ENCODE measurements at regions not wholly inside any gene's neighbourhood (a gene's known extent, or its start where the extent isn't known, plus 50 kb on each side); places are given as distances from the start of the nearest gene placed in this dataset.
"Not testable (repeated sequence)": the region's sequence is repeated elsewhere in the genome, so short reads cannot be mapped to it uniquely, and the experiment has no call there.

- no peak for DNase-seq (ENCODE audit: low read depth)
Measured at GRCh38 chr2:13597176-13597575, 880.4 kb downstream of the TRIB2 start.

GRCh38 chr2:13601506-13601905 lies 884.8 kb downstream of the TRIB2 start:
- DNase-seq (ENCODE audit: low read depth) = no peak

- DNase-seq (ENCODE audit: low read depth) = no peak
Measured at GRCh38 chr2:13604951-13605661, 888.4 kb downstream of the TRIB2 start.

- DNase-seq (ENCODE audit: low read depth) = no peak
Measured at GRCh38 chr2:13607139-13607538, 890.4 kb downstream of the TRIB2 start.

GRCh38 chr2:13611939-13612338 lies 895.2 kb downstream of the TRIB2 start:
- no peak for DNase-seq (ENCODE audit: low read depth)

GRCh38 chr2:13616059-13616458 lies 899.3 kb downstream of the TRIB2 start:
- DNase-seq (ENCODE audit: low read depth) = no peak

GRCh38 chr2:13616616-13617015 lies 899.9 kb downstream of the TRIB2 start:
- no peak for DNase-seq (ENCODE audit: low read depth)

- DNase-seq (ENCODE audit: low read depth) = no peak
Measured at GRCh38 chr2:13628122-13628521, 911.4 kb downstream of the TRIB2 start.

- DNase-seq (ENCODE audit: low read depth) = peak; percentile 41
Measured at GRCh38 chr2:13638181-13638580, 921.4 kb downstream of the TRIB2 start.

GRCh38 chr2:13649918-13650317 lies 933.2 kb downstream of the TRIB2 start:
- no peak for DNase-seq (ENCODE audit: low read depth)

- DNase-seq (ENCODE audit: low read depth) = no peak
Measured at GRCh38 chr2:13650586-13651180, 933.9 kb downstream of the TRIB2 start.

- no peak for DNase-seq (ENCODE audit: low read depth)
Measured at GRCh38 chr2:13651684-13652131, 935.0 kb downstream of the TRIB2 start.

- DNase-seq (ENCODE audit: low read depth) = peak; percentile 49
Measured at GRCh38 chr2:13652531-13653313, 936.0 kb downstream of the TRIB2 start.

- DNase-seq (ENCODE audit: low read depth) = peak; percentile 6
Measured at GRCh38 chr2:13654416-13654815, 937.7 kb downstream of the TRIB2 start.

- DNase-seq (ENCODE audit: low read depth) = no peak
Measured at GRCh38 chr2:13660231-13660630, 943.5 kb downstream of the TRIB2 start.

- DNase-seq (ENCODE audit: low read depth) = no peak
Measured at GRCh38 chr2:13662055-13662454, 945.3 kb downstream of the TRIB2 start.

GRCh38 chr2:13666582-13667414 lies 950.1 kb downstream of the TRIB2 start:
- DNase-seq (ENCODE audit: low read depth) = no peak

GRCh38 chr2:13667415-13667757 lies 950.6 kb downstream of the TRIB2 start:
- no peak for DNase-seq (ENCODE audit: low read depth)

GRCh38 chr2:13669607-13670006 lies 952.9 kb downstream of the TRIB2 start:
- no peak for DNase-seq (ENCODE audit: low read depth)

GRCh38 chr2:13673821-13674220 lies 957.1 kb downstream of the TRIB2 start:
- DNase-seq (ENCODE audit: low read depth) = not testable (repeated sequence)

GRCh38 chr2:13676269-13676668 lies 956.2 kb upstream of the LRATD1 start:
- peak; percentile 25 for DNase-seq (ENCODE audit: low read depth)

- no peak for DNase-seq (ENCODE audit: low read depth)
Measured at GRCh38 chr2:13681936-13682335, 950.6 kb upstream of the LRATD1 start.

Data from RPMI7951 (cell line).